ENCODE measurements at regions not wholly inside any gene's neighbourhood (a gene's known extent, or its start where the extent isn't known, plus 50 kb on each side); places are given as distances from the start of the nearest gene placed in this dataset.
A peak's percentile ranks its signal among the peaks of the same experiment; 100 is the strongest.

DNA sequence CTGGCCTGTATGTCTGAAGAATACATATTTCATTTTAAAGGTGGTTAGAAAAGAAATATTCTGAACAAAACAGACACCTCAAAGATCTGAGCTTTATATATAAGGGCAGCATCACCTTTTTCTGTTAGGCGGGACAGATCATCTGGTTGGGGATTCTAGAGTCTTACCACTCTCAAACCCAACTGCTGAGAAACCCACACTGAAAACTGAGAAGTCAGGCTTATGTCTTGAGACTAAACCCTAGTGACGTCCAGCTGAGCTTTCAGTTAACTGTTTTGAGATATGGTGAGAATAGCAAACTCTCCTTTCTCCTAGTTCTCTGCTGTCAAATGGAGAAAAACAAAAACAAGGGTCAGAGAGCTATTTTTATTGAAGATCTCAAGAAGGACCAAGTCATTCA lies 63.7 kb upstream of the CCN6 start:
- no peak overlapping the region for H3K4me3 ChIP-seq (replicated peaks; ENCODE audit: low read depth, low read length)
- no peak for DNase-seq (ENCODE audit: extremely low read depth, low read depth)
- TF ChIP-seq, protein P1, sequence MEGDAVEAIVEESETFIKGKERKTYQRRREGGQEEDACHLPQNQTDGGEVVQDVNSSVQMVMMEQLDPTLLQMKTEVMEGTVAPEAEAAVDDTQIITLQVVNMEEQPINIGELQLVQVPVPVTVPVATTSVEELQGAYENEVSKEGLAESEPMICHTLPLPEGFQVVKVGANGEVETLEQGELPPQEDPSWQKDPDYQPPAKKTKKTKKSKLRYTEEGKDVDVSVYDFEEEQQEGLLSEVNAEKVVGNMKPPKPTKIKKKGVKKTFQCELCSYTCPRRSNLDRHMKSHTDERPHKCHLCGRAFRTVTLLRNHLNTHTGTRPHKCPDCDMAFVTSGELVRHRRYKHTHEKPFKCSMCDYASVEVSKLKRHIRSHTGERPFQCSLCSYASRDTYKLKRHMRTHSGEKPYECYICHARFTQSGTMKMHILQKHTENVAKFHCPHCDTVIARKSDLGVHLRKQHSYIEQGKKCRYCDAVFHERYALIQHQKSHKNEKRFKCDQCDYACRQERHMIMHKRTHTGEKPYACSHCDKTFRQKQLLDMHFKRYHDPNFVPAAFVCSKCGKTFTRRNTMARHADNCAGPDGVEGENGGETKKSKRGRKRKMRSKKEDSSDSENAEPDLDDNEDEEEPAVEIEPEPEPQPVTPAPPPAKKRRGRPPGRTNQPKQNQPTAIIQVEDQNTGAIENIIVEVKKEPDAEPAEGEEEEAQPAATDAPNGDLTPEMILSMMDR (IDR thresholded peaks at IDR 0.05; ENCODE audit: low read depth, low read length, missing control alignments) = no peak

GRCh38 chr6:111992851-111993250 lies 61.1 kb upstream of the CCN6 start:
- DNase-seq (ENCODE audit: extremely low read depth, low read depth) = no peak
- no peak overlapping the region for H3K4me3 ChIP-seq (replicated peaks; ENCODE audit: low read depth, low read length)
- TF ChIP-seq, protein P1 (IDR thresholded peaks at IDR 0.05; ENCODE audit: low read depth, low read length, missing control alignments) = no peak

DNA sequence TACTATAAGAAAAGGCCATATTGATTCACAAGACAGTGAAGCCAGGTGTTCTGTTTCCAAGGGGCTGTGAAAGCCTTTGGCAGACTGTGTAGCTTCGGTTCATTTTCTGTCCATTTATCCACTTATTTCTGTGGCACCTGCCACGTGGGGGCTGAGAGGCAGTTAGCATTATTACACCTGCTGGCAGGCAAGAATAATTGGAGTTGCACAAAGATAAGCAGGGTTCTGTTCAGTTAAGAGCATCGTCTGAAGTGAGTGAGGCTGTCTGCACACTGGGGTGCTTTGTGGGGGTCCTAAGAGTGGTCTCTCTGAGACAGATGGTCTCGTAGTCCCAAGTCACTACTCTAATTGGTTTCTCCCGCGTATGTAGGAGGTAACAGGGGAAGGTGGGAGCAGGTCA lies 60.6 kb upstream of the CCN6 start:
- no peak for DNase-seq (ENCODE audit: extremely low read depth, low read depth)
- TF ChIP-seq, protein P1 (IDR thresholded peaks at IDR 0.05; ENCODE audit: low read depth, low read length, missing control alignments) = no peak
- no peak overlapping the region for H3K4me3 ChIP-seq (replicated peaks; ENCODE audit: low read depth, low read length)

DNA sequence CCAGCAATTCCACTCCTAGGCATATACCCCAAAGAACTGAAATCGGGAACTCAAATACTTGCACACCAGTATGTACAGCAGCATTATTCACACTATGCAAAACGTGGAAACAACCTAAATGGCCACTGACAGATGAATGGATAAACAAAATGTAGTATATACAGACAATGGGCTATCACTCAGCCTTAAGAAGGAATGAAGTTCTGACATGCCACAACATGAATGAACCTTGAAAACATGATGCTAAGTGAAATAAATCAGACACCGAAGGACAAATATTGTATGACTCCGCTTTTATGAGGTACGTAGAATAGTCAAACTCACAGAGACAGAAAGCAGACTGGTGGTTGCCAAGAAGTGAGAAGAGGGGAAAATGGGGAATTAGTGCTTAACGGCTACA lies 59.1 kb upstream of the CCN6 start:
- TF ChIP-seq, protein P1 (IDR thresholded peaks at IDR 0.05; ENCODE audit: low read depth, low read length, missing control alignments) = no peak
- no peak overlapping the region for H3K4me3 ChIP-seq (replicated peaks; ENCODE audit: low read depth, low read length)
- no peak for DNase-seq (ENCODE audit: extremely low read depth, low read depth)

DNA sequence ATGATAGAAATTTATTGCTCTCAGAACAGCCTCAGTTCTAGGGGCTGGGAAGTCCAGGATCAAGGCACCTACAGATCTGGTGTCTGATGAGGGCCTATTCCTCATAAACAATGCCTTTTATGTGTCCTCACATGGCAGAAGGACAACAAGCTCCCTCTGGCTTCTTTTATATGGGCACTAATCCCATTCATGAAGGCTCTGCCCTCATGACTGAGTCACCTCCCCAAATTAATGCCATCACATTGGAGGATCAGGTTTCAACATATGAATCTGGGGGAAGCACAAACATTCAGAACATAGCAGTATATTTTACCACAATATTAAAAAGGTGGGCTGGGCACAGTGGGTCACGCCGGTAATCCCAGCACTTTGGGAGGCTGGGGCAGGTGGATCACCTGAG lies 58.5 kb upstream of the CCN6 start:
- no peak overlapping the region for H3K4me3 ChIP-seq (replicated peaks; ENCODE audit: low read depth, low read length)
- DNase-seq (ENCODE audit: extremely low read depth, low read depth) = peak; percentile 50
- TF ChIP-seq, protein P1 (IDR thresholded peaks at IDR 0.05; ENCODE audit: low read depth, low read length, missing control alignments) = no peak

GRCh38 chr6:111996144-111996865 lies 57.6 kb upstream of the CCN6 start:
- no peak overlapping the region for H3K4me3 ChIP-seq (replicated peaks; ENCODE audit: low read depth, low read length)
- no peak for DNase-seq (ENCODE audit: extremely low read depth, low read depth)

More at GRCh38 chr6:111996144-111996865, 57.6 kb upstream of the CCN6 start:
- TF ChIP-seq, protein P1 (IDR thresholded peaks at IDR 0.05; ENCODE audit: low read depth, low read length, missing control alignments) = no peak
